ENCODE measurements at regions not wholly inside any gene's neighbourhood (a gene's known extent, or its start where the extent isn't known, plus 50 kb on each side); places are given as distances from the start of the nearest gene placed in this dataset.

GRCh38 chr5:163385824-163386223 is 51.6 kb upstream of the CCNG1 start:
- TF ChIP-seq POLR2AphosphoS5 (IDR thresholded peaks at IDR 0.05; ENCODE audit: low read depth, low read length) (no peak), CTCF (IDR thresholded peaks at IDR 0.05) (no peak), SIN3A (IDR thresholded peaks at IDR 0.05; ENCODE audit: borderline replicate concordance, insufficient read depth, low read depth, low read length) (no peak), TCF7L2 (IDR thresholded peaks at IDR 0.05; ENCODE audit: low read depth, low read length) (no peak)

Measured in Panc1 (cell line).